Suppressor macrophage (primary cell): ENCODE measurements at regions not wholly inside any gene's neighbourhood (a gene's known extent, or its start where the extent isn't known, plus 50 kb on each side); places are given as distances from the start of the nearest gene placed in this dataset.

Experiments used
- DNase-seq, 4 experiments: peaks; one replicate each; pipeline ENCODE4 v3.0.0-alpha.2; 2020 to 2022

DNA sequence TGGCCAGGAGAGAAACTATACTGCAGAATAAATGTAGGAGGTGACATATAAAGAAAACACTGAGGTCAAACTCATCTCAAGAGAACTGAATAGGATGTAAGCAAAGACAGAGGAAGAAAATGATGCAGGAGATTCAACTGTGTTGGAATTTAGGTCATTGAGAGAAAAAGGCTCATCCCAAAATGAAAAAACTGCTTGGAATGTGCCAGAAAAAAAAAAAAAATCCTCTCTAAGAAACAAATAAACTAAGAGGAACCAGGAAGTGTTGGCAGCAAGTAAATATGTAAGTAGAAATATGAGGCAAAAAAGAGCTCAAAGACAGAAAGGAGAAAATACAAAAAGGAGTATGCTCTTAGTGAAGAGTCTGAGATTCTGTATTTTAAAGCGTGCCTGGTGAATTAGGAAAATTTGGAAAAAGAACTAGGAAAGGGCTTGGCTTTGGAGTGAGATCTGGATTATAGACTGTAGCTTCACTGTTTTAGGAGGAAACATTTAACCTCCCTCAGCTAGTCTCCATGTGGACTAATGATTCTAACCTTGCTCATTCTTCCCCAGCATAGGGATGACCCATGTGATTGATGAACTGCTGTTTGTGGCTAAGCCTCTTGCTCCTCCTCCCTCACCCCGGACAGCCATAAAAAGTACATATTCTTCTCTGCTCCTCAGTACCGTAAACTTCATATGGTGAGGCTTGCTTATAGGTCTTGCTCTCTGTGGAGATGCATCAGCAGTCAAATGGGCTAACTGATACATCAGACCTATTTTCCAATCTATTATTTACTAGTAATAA, 185.6 kb upstream of the POU5F2 start:
- no peak for DNase-seq

DNA sequence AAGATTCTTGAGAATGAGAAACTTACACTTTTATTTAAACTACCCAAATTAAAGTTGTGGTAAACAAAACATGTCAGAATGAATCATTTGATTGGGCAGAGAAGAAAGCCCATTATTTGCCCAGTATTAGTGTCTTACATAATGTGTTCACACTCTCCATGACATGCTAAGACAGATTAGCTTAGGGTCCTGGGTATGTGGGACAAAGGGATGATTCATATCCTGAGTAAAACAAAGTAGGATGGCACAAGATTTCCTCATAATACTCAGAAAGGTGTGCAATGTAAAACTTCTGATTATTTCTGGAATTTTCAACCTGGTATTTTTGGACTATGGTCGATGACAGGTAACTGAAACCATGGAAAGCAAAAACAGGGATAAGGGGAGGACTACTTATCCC, 183.9 kb upstream of the POU5F2 start:
- DNase-seq = no peak

GRCh38 chr5:93924628-93925027, 183.2 kb upstream of the POU5F2 start:
- DNase-seq = no peak

GRCh38 chr5:93922551-93922950, 181.2 kb upstream of the POU5F2 start:
- no peak for DNase-seq

DNA sequence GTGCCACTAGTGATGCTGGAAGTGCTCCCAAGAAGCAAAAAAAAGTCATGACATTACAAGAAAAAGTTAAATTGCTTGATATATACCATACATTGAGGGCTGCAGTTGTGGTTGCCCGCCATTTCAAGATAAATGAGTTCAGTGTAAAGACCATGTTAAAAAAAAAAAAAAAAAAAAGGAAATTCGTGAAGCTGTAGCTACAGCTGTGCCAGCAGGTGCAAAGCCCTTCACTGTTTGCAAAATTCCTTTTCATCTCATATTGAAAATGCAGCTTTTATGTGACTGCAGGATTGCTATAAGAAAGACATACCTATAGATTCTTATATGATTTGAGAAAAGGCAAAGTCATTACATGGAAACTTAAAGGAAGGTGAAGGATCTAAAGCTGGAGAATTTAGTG, 179.6 kb upstream of the POU5F2 start:
- DNase-seq = no peak

DNA sequence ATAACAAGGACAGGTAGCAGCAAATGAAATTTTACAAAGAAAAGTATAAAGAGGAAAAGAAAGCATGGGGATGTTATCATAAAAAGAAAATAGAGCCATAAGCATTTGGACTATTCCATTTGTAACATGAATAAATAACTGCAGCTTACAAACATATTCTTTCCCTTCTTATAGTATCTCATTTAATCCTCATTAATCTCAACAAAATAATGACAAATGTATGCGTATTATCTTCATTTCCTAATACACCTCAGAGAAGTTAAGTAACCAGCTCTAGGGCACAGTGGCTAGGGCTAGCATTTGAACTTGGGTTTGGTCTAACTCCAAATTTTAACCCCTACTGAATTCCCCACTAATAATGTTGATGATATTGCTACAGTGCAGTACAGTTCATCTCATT, 175.5 kb upstream of the POU5F2 start:
- DNase-seq = no peak

DNA sequence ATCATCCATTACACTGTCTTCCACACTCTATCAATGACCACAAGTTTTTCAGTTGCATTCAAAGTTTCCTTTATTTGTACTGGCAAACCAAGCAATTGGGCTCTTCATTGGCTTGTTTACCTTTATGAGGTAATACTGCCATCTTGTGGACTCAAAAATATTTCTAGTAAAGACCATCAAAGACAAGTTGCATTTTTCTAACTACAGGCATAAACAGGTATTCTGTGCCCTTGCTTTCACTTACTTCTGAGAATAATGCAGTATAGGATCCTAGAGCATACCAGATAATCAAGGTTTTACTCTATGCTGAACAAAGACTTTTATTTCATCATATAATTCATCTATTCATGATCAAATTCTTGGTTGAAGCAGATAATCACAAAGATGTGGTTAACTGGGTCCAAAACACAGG, 173.7 kb upstream of the POU5F2 start:
- DNase-seq = peak in 3 of 4 experiments; percentile 4 to 70 (median 58)

DNA sequence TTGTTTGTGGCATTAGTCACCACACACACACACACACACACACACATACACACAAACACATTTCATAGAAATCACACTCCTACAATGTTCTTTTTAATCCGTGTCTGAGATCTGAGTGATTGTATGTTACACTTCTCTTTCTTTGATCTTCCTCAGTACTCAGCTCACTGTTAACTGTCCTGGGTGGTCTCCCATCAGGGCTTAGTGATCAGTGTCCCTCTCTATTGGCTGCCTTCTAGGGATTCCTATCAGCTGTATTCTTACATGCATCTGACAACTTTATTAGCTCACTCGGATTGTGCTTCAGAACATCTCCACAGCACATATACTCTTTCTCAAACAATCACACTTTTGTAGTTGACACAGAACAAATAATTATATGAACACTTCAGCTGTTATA, 170.2 kb upstream of the POU5F2 start:
- no peak for DNase-seq

- peak in 2 of 4 experiments; percentile 6 to 29 for DNase-seq
Measured at GRCh38 chr5:93909356-93909755, 168.0 kb upstream of the POU5F2 start.

DNA sequence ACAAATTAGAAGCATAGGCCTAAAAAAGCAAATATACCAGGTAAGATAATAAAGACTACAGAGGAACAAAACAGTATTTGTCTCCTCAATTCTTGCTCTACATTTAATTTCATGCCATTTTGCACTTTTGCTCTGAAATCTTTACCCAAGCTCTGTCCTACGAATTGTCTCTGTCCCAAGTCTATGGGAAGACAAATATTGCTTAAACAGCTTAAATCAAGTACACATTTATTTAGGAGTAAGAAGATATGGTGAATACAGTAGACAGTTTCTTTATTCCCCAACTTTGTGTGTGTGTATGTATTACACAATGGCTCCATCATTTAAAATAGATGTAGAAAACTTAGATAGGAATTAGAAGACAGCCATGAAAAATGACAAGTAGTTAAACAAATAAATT, 163.5 kb upstream of the POU5F2 start:
- no peak for DNase-seq

GRCh38 chr5:93902288-93902687, 160.9 kb upstream of the POU5F2 start:
- DNase-seq = no peak

DNA sequence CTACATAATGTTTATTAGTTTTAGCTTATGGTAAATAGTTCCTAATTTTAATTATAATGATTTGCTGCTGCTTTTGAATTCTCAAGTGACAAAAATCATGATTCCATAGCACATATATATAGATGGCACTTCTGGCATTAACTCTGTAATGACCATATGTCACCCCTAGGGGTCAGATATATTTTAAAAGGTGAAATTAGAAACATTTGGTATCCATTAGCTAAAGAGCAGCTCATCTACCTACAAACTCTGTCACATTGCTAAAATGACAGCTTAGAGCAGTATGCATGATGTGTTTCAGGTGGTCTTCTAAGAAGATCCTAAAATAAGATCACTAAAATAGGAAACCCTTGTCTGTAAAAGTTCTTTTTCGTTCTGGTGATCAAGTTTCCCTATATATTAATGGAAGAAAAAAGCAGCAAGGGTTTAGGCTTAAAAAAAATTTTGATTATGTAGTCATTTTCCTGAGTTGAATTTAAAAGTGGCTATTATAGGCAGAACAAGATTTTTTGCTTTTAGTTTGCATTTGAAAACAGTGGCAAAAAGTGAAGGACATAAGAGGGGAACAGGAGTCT, 157.7 kb upstream of the POU5F2 start:
- DNase-seq = peak in 2 of 4 experiments; percentile 17 to 18

DNA sequence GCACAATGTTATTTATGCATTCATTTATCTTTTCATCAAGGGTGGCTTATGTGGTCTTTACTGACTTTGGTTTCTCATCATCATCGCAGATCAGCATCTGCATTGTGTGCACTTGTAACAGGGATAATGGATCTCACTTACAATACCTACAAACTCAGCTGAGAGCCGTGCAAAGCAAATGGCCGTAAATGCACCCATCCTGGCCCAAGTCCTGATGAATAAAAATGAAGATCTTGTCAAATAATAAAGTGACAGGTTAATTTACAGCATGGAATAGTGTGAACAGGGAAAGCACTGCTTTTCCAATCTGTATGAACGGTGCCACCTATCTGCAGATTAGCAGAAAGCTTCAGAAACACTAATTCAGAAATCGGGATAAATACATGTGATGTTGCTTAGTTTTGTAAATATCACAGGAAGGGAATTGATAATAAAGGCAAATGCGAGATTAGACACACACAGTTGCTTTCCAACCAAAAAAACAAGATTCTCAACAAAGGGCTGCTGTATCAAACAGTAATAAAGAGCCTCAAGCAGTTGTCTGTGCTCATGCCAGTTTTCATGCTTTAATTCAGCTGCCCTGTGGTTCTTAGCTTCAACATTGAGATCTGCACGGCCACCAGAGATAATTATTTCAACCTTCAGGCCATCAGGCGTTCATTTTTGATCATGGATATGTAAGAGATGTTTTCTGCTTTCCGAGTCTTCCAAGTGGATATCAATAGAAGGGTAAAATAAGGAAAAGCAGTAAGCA, 153.4 kb upstream of the POU5F2 start:
- peak in 1 of 4 experiments; percentile 4 for DNase-seq

- DNase-seq = no peak
Measured at GRCh38 chr5:93893075-93893474, 151.7 kb upstream of the POU5F2 start.

DNA sequence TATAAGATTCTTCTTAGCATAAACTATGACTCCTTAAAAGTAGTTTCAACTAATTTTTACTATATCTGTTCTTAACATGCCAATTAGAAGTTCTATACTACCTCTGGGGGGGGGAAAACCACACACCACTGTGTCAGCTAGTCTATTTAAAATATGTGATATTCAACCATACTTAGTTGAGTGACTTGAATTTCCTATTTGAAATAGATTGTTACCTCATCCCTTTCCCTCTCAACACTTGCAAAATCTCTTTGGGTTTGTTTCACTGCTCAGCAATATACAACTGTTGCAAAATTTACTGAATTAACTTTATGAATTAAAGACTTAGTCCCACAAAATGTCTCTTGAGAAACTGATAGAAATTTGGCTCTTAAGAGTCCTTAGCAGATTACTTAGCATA, 151.1 kb upstream of the POU5F2 start:
- peak in 2 of 4 experiments; percentile 2 to 6 for DNase-seq

GRCh38 chr5:93891491-93892480, 150.4 kb upstream of the POU5F2 start:
- no peak for DNase-seq

DNA sequence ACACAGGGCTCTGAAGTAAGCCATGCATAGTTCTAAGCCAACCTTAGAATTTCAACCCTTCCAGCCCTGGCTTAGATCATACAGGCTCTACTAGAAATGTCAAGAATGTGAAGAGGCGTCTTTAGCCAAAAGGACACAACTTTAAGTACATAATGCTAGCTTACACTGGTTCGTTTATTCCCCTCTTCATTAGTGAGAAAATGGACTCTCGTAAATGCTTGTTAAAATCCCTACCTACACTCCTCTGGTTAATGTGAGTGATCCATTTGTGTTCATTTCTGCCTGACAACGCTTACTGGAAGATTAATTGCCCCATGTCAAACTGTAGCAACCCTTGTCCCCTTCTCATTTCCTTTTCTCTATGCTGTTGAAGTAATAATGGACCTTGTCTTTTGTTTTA, 149.3 kb upstream of the POU5F2 start:
- no peak for DNase-seq

GRCh38 chr5:93887678-93888077, 146.3 kb upstream of the POU5F2 start:
- DNase-seq = no peak

DNA sequence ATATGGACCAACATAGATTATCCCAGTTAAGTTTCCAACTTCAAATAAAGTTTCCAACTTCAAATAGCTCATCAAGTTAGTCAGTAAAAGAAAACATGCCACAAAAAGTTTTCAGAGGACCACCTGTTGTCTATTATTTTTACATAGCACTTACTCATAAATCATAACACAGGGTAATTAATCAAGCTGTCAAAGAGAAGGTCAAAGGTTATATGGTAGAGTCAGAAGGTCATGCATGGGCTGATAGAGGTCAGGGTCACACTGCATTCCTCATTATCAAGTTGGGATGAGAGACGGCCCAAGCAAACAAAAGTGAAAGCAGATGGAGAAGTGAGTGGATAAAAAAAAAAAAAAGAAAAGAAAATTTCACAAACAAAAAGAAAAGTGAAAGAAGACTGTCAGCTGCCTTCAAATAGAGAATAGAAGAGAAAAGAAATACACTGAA, 145.5 kb upstream of the POU5F2 start:
- peak in 1 of 4 experiments; percentile 4 for DNase-seq

DNA sequence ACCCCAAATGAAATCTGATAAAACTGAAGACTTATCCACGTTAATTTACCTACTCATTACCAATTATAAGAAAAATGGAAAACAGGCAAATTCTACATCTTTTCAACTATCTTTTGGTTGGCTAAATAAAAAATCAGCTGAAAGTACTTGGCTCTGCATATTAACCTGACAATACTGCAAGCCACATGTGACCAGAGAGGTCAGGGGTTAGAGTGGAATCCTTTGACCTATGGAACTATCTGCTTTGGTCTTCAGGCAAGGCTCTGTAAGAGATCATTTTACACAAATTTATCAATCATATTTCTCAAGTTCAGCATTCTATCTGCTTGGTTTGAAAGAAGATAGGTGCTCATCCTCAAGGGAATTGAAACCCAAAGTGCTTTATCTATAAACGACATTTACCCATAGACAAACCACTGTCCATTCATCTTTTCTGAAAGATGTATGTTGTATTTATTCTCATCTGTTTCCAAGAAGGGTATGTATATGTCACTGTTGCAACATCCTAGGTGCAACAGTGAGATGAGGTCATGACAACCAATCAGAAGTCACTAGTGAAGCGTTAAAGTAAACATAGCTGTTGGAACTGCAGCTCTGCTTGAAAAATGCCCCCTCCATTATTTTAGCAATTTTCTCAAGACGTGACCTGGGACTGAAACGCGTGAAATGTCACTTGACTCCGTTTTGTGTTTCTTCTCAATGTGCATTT, 144.9 kb upstream of the POU5F2 start:
- no peak for DNase-seq

DNA sequence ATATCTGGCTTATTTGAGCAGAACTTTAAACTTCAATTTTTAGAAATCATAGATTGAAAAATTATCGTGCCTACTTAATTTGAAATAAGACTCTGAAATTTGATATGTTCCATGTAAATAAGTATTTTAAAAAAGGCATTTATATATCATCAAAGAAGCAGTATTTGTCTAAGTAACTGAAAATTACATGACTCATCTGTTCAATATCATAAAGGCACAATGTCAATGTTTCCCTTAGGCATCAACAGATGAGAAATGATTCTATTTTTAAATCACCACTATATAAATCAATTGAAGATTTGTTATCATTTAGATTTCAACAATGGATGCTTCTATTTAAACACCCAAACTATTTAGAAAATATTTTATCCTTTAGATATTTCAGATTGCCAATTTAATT, 142.9 kb upstream of the POU5F2 start:
- DNase-seq = no peak

GRCh38 chr5:93883459-93883858, 142.1 kb upstream of the POU5F2 start:
- no peak for DNase-seq
